Astrocyte (in vitro differentiated cells and primary cell): ENCODE measurements at regions not wholly inside any gene's neighbourhood (a gene's known extent, or its start where the extent isn't known, plus 50 kb on each side); places are given as distances from the start of the nearest gene placed in this dataset.

Experiments used
- DNase-seq: peaks from one replicate; pipeline ENCODE4 v3.0.0-alpha.2; 2010; ENCODE audit warnings: low read depth
- FAIRE-seq: peaks from 2 replicates; lab custom pipeline; 2011; peaks lifted over from hg19 to GRCh38; lab: Jason Lieb, UNC
- H2AFZ ChIP-seq: 2 replicates; pipeline ENCODE4 v1.6.0; 2012; ENCODE audit warnings: low read depth, low read length, inconsistent platforms
- H3K27ac ChIP-seq: 2 replicates; pipeline ENCODE4 v1.5.1; 2011; ENCODE audit warnings: low read depth, low read length, inconsistent platforms
- H3K27me3 ChIP-seq: 2 replicates; pipeline ENCODE4 v1.6.0; 2011; ENCODE audit warnings: low read length, inconsistent platforms; ENCODE audit not compliant: insufficient read depth
- H3K36me3 ChIP-seq: 2 replicates; pipeline ENCODE4 v1.5.1; 2011; ENCODE audit warnings: low read length, inconsistent platforms; ENCODE audit not compliant: insufficient read depth
- H3K4me1 ChIP-seq: 2 replicates; pipeline ENCODE4 v1.5.1; 2011; ENCODE audit warnings: low read length, inconsistent platforms; ENCODE audit not compliant: insufficient read depth
- H3K4me2 ChIP-seq: 2 replicates; pipeline ENCODE4 v1.6.0; 2012; ENCODE audit warnings: low read length, inconsistent platforms
- H3K4me3 ChIP-seq: 2 replicates; pipeline ENCODE4 v1.5.1; 2011; ENCODE audit warnings: low read depth, mild to moderate bottlenecking, low read length, inconsistent platforms; ENCODE audit not compliant: insufficient read depth
- H3K79me2 ChIP-seq: 2 replicates; pipeline ENCODE4 v1.6.0; 2012; ENCODE audit warnings: mild to moderate bottlenecking, low read length, inconsistent platforms; ENCODE audit not compliant: insufficient read depth
- H3K9ac ChIP-seq: 2 replicates; pipeline ENCODE4 v1.6.0; 2012; ENCODE audit warnings: mild to moderate bottlenecking, low read length, inconsistent platforms
- H3K9me3 ChIP-seq: 2 replicates; pipeline ENCODE4 v1.5.1; 2012; ENCODE audit warnings: low read depth, mild to moderate bottlenecking, low read length, inconsistent platforms; ENCODE audit not compliant: insufficient read depth
- H4K20me1 ChIP-seq: 2 replicates; pipeline ENCODE4 v1.6.0; 2012; ENCODE audit warnings: low read length, inconsistent platforms; ENCODE audit not compliant: insufficient read depth
- H3K27ac Mint-ChIP-seq: one replicate; pipeline ENCODE4 v1.8.0; 2021; ENCODE audit warnings: mild to moderate bottlenecking, mixed read lengths; ENCODE audit not compliant: unreplicated experiment
- H3K27me3 Mint-ChIP-seq: one replicate; pipeline ENCODE4 v1.8.0; 2021; ENCODE audit warnings: low read depth, mixed read lengths; ENCODE audit not compliant: unreplicated experiment
- H3K36me3 Mint-ChIP-seq: one replicate; pipeline ENCODE4 v1.8.0; 2021; ENCODE audit warnings: low read depth, mixed read lengths; ENCODE audit not compliant: unreplicated experiment
- H3K4me1 Mint-ChIP-seq: one replicate; pipeline ENCODE4 v1.8.0; 2021; ENCODE audit warnings: low read depth, mixed read lengths; ENCODE audit not compliant: unreplicated experiment
- H3K4me3 Mint-ChIP-seq: one replicate; pipeline ENCODE4 v1.8.0; 2021; ENCODE audit warnings: mild to moderate bottlenecking, moderate library complexity, mixed read lengths; ENCODE audit not compliant: unreplicated experiment
- H3K9me3 Mint-ChIP-seq: one replicate; pipeline ENCODE4 v1.8.0; 2021; ENCODE audit warnings: mild to moderate bottlenecking, mixed read lengths; ENCODE audit not compliant: unreplicated experiment
- EZH2 ChIP-seq: IDR thresholded peaks from 2 replicates; pipeline ENCODE4 v1.6.1; 2012; ENCODE audit warnings: mild to moderate bottlenecking, low read length, inconsistent platforms; ENCODE audit not compliant: insufficient read depth
- TF ChIP-seq, protein P1 (sequence below): IDR thresholded peaks from 2 replicates; pipeline ENCODE4 v1.5.1; 2011; ENCODE audit warnings: low read depth, mild to moderate bottlenecking, inconsistent platforms, low read length, moderate library complexity; ENCODE audit not compliant: insufficient read depth

GRCh38 chr14:65184032-65184764 lies 81.9 kb upstream of the MAX start:
- Histone ChIP-seq H3K4me3 (no peak overlapping the region), H3K9ac (no peak overlapping the region), H3K9me3 (no peaks in the 10 kb centered on the region), H3K4me1 (peaks cover 26% of the 10 kb centered on the region), H3K27ac (no peak overlapping the region), H4K20me1 (no peaks in the 10 kb centered on the region), H2AFZ (peak overlapping the region; percentile 47), H3K79me2 (no peaks in the 10 kb centered on the region), H3K4me2 (peak overlapping the region; percentile 35), H3K27me3 (no peaks in the 10 kb centered on the region), H3K36me3 (no peaks in the 10 kb centered on the region)
- DNase-seq: peak; percentile 51
- Mint-ChIP-seq H3K9me3 (peaks cover 14% of the 10 kb centered on the region), H3K27ac (peak overlapping the region; percentile 69), H3K36me3 (no peaks in the 10 kb centered on the region), H3K4me3 (no peak overlapping the region), H3K27me3 (peaks cover 11% of the 10 kb centered on the region), H3K4me1 (peaks cover 28% of the 10 kb centered on the region)
- TF ChIP-seq, protein P1, sequence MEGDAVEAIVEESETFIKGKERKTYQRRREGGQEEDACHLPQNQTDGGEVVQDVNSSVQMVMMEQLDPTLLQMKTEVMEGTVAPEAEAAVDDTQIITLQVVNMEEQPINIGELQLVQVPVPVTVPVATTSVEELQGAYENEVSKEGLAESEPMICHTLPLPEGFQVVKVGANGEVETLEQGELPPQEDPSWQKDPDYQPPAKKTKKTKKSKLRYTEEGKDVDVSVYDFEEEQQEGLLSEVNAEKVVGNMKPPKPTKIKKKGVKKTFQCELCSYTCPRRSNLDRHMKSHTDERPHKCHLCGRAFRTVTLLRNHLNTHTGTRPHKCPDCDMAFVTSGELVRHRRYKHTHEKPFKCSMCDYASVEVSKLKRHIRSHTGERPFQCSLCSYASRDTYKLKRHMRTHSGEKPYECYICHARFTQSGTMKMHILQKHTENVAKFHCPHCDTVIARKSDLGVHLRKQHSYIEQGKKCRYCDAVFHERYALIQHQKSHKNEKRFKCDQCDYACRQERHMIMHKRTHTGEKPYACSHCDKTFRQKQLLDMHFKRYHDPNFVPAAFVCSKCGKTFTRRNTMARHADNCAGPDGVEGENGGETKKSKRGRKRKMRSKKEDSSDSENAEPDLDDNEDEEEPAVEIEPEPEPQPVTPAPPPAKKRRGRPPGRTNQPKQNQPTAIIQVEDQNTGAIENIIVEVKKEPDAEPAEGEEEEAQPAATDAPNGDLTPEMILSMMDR: no peak
- no peak for TF ChIP-seq EZH2
- FAIRE-seq: no peak

DNA sequence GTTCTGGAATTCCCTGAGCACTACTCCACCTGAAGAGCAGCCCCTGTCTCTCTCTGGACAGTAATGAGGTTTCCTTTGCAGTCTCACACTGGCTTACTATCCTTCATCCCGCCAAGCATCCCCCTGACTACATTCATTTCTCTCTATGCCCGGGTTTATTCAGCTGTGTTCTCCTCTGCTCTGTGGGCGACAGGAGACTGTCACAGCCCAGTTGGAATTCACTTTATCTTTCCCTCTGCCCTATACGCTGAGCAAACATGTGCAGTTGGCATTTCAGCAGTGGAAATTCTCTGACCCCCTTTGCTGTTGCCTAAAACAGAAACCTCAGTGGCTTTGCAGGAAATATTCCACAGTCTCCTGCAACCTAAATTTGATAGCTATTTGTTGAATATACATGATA lies 83.5 kb upstream of the MAX start:
- FAIRE-seq: no peak
- H2AFZ ChIP-seq: no peak overlapping the region
- no peaks in the 10 kb centered on the region for H3K36me3 Mint-ChIP-seq
- H3K4me2 ChIP-seq: no peak overlapping the region
- no peaks in the 10 kb centered on the region for H3K9me3 ChIP-seq
- no peak for DNase-seq
- H3K79me2 ChIP-seq: no peaks in the 10 kb centered on the region
- H3K4me3 ChIP-seq: no peak overlapping the region
- H3K9ac ChIP-seq: no peak overlapping the region
- H4K20me1 ChIP-seq: no peaks in the 10 kb centered on the region
- H3K9me3 Mint-ChIP-seq: peaks cover 14% of the 10 kb centered on the region
- no peak overlapping the region for H3K27ac Mint-ChIP-seq
- no peak overlapping the region for H3K27ac ChIP-seq
- H3K4me1 Mint-ChIP-seq: peaks cover 12% of the 10 kb centered on the region
- H3K27me3 Mint-ChIP-seq: peaks cover 11% of the 10 kb centered on the region
- H3K4me3 Mint-ChIP-seq: no peak overlapping the region
- TF ChIP-seq, protein P1: no peak
- TF ChIP-seq EZH2: no peak
- H3K4me1 ChIP-seq: peaks cover 12% of the 10 kb centered on the region
- no peaks in the 10 kb centered on the region for H3K27me3 ChIP-seq
- no peaks in the 10 kb centered on the region for H3K36me3 ChIP-seq

DNA sequence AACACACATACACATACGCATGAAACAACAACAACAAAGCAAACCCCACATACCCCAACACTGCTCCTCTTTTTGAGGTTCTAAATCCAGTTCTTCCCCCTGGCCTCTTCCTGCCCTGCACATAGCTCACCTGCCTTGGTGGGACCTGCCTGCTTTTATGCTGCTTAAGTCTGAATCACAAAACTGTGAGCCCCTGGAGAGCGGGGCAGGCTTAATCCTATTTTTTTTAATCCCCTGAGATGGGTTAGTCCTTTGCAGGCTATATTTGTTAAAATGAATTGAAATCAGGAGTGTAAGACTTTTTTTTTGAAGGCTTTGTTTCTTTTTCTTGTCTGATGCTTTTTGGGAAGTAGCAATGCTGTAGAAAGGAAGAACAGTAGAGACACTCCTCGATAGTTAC lies 84.6 kb upstream of the MAX start:
- Histone ChIP-seq H3K9ac (no peak overlapping the region), H3K4me2 (no peak overlapping the region), H3K36me3 (no peaks in the 10 kb centered on the region), H2AFZ (no peak overlapping the region), H3K79me2 (no peaks in the 10 kb centered on the region), H3K4me1 (peaks cover 12% of the 10 kb centered on the region), H3K27me3 (no peaks in the 10 kb centered on the region), H4K20me1 (no peaks in the 10 kb centered on the region), H3K4me3 (no peak overlapping the region), H3K9me3 (no peaks in the 10 kb centered on the region), H3K27ac (no peak overlapping the region)
- Mint-ChIP-seq H3K27me3 (peaks cover 11% of the 10 kb centered on the region), H3K9me3 (peaks cover 7% of the 10 kb centered on the region), H3K4me1 (peaks cover 12% of the 10 kb centered on the region), H3K36me3 (no peaks in the 10 kb centered on the region), H3K27ac (no peak overlapping the region), H3K4me3 (no peak overlapping the region)
- TF ChIP-seq EZH2: no peak
- TF ChIP-seq, protein P1: no peak
- FAIRE-seq (no peak), DNase-seq (no peak)
